CD4-positive, alpha-beta T cell treated with Interleukin-1 beta for 1 hour (primary cell): ENCODE measurements at regions not wholly inside any gene's neighbourhood (a gene's known extent, or its start where the extent isn't known, plus 50 kb on each side); places are given as distances from the start of the nearest gene placed in this dataset.
"Not testable (repeated sequence)": the region's sequence is repeated elsewhere in the genome, so short reads cannot be mapped to it uniquely, and the experiment has no call there.

Experiments
- DNase-seq, 2 donors: peaks; one replicate each; pipeline ENCODE4 v3.0.0-alpha.2; 2020 to 2022

- no peak for DNase-seq
Observed at GRCh38 chr3:196147116-196147515, 64.1 kb downstream of the ZDHHC19 start.

GRCh38 chr3:196145468-196146262 is 63.8 kb upstream of the TFRC start:
- DNase-seq: no peak

GRCh38 chr3:196144383-196145105 is 62.7 kb upstream of the TFRC start:
- DNase-seq: peak; percentile 27 to 51

GRCh38 chr3:196143708-196144382 is 62.0 kb upstream of the TFRC start:
- DNase-seq: no peak

- DNase-seq: no peak
Observed at GRCh38 chr3:196142202-196142956, 60.5 kb upstream of the TFRC start.

GRCh38 chr3:196141866-196142201 is 59.9 kb upstream of the TFRC start:
- DNase-seq: no peak

GRCh38 chr3:196141052-196141865 is 59.4 kb upstream of the TFRC start:
- DNase-seq: no peak

- no peak for DNase-seq
Observed at GRCh38 chr3:196140224-196140623, 58.3 kb upstream of the TFRC start.

- DNase-seq: no peak
Observed at GRCh38 chr3:196139281-196139680, 57.4 kb upstream of the TFRC start.

GRCh38 chr3:196138482-196139254 is 56.8 kb upstream of the TFRC start:
- DNase-seq: no peak

GRCh38 chr3:196136640-196136989 is 54.7 kb upstream of the TFRC start:
- not testable (repeated sequence) for DNase-seq

- no peak for DNase-seq
Observed at GRCh38 chr3:196135693-196136639, 54.1 kb upstream of the TFRC start.

- DNase-seq: no peak
Observed at GRCh38 chr3:196134691-196135090, 52.8 kb upstream of the TFRC start.

GRCh38 chr3:196133869-196134268 is 52.0 kb upstream of the TFRC start:
- not testable (repeated sequence) for DNase-seq

- DNase-seq: no peak
Observed at GRCh38 chr3:196131921-196132320, 50.0 kb upstream of the TFRC start.
